Liver (tissue), 3 donors: ENCODE measurements at regions not wholly inside any gene's neighbourhood (a gene's known extent, or its start where the extent isn't known, plus 50 kb on each side); places are given as distances from the start of the nearest gene placed in this dataset.

Experiments used
- ATF3 ChIP-seq: IDR thresholded peaks from 2 replicates; pipeline ENCODE4 v1.6.1; 2016; ENCODE audit warnings: antibody characterized with exemption
- CTCF ChIP-seq: fragments of 150-350 bp; IDR thresholded peaks from 2 replicates; pipeline ENCODE4 v1.5.1; 2017; ENCODE audit warnings: improper control_type of control experiment, low read depth, low read length; ENCODE audit not compliant: missing input control
- EGR1 ChIP-seq, 2 donors: IDR thresholded peaks; 2 replicates each; pipeline ENCODE4 v1.6.1; 2016 to 2018; ENCODE audit warnings: antibody characterized with exemption in 2 of 2, low read depth in 2 of 2
- FOXA1 ChIP-seq: IDR thresholded peaks from 2 replicates; pipeline ENCODE4 v1.6.1; 2016; ENCODE audit warnings: antibody characterized with exemption
- NR2F2 ChIP-seq: IDR thresholded peaks from 2 replicates; pipeline ENCODE4 v1.6.1; 2016; ENCODE audit warnings: antibody characterized with exemption
- RAD21 ChIP-seq, 2 donors: IDR thresholded peaks; 2 replicates each; pipeline ENCODE4 v1.6.1; 2016; ENCODE audit warnings: antibody characterized with exemption in 2 of 2, mild to moderate bottlenecking in 2 of 2
- REST ChIP-seq: IDR thresholded peaks from 2 replicates; pipeline ENCODE4 v1.6.1; 2016; ENCODE audit warnings: antibody characterized with exemption, mild to moderate bottlenecking
- RXRA ChIP-seq, 2 donors: IDR thresholded peaks; 2 replicates each; pipeline ENCODE4 v1.6.1; 2017 to 2018; ENCODE audit warnings: antibody characterized with exemption in 2 of 2, mild to moderate bottlenecking in 1 of 2
- YY1 ChIP-seq: IDR thresholded peaks from 2 replicates; pipeline ENCODE4 v1.6.1; 2016; ENCODE audit warnings: antibody characterized with exemption, mild to moderate bottlenecking
- ZBTB33 ChIP-seq: IDR thresholded peaks from 2 replicates; pipeline ENCODE4 v1.6.1; 2016; ENCODE audit warnings: antibody characterized with exemption
- donor health status: healthy.
- donor health status: healthy.

GRCh38 chr9:26171691-26172090 lies 493.4 kb upstream of the TUSC1 start:
- no peak for TF ChIP-seq CTCF
- TF ChIP-seq ATF3: no peak
- TF ChIP-seq RAD21 (IDR thresholded peaks at IDR 0.05): no peak
- TF ChIP-seq EGR1 (IDR thresholded peaks at IDR 0.05; ENCODE audit: low read depth in 2 of 2): no peak
- TF ChIP-seq YY1: no peak
- no peak for TF ChIP-seq FOXA1
- TF ChIP-seq ZBTB33: no peak
- no peak for TF ChIP-seq REST
- TF ChIP-seq RXRA (IDR thresholded peaks at IDR 0.05): no peak
- TF ChIP-seq NR2F2: no peak
